Prostate gland (tissue), 2 donors: ENCODE measurements at regions not wholly inside any gene's neighbourhood (a gene's known extent, or its start where the extent isn't known, plus 50 kb on each side); places are given as distances from the start of the nearest gene placed in this dataset.
A peak's percentile ranks its signal among the peaks of the same experiment; 100 is the strongest.
"Not testable (repeated sequence)": the region's sequence is repeated elsewhere in the genome, so short reads cannot be mapped to it uniquely, and the experiment has no call there.

ENCODE experiments used
- DNase-seq: peaks from one replicate; pipeline ENCODE4 v3.0.0-alpha.2; 2019; ENCODE audit warnings: low spot score
- H3K27ac ChIP-seq, 2 donors: fragments of 200-600 bp; sonication (generic); 2 replicates each; pipeline ENCODE4 v1.5.1; 2017 to 2019
- H3K27me3 ChIP-seq: fragments of 200-600 bp; sonication (generic); replicated peaks from 2 replicates; pipeline ENCODE4 v1.5.1; 2019; ENCODE audit not compliant: insufficient read depth
- H3K36me3 ChIP-seq, 2 donors: fragments of 200-600 bp; sonication (generic); 1 replicate in 1 of 2; 2 replicates in 1 of 2; pipeline versions ENCODE4 v1.5.1 to v1.8.1; 2017 to 2019
- H3K4me1 ChIP-seq: fragments of 200-600 bp; sonication (generic); replicated peaks from 2 replicates; pipeline ENCODE4 v1.5.1; 2019
- H3K4me3 ChIP-seq, 2 donors: fragments of 200-600 bp; sonication (generic); 2 replicates each; pipeline ENCODE4 v1.5.1; 2017 to 2019
- H3K9me3 ChIP-seq: fragments of 200-600 bp; sonication (generic); 2 replicates; pipeline ENCODE4 v1.5.1; 2017
- POLR2A ChIP-seq: fragments of 450-650 bp; IDR thresholded peaks from one replicate; pipeline ENCODE4 v1.6.1; 2016; ENCODE audit warnings: antibody characterized with exemption, mild to moderate bottlenecking
- POLR2AphosphoS5 ChIP-seq: sonication (generic); formaldehyde crosslinking; IDR thresholded peaks from one replicate; pipeline ENCODE4 v1.6.1; 2017; ENCODE audit warnings: antibody characterized with exemption
- WGBS: methylation state at CpG from one replicate; pipeline ENCODE4 v1.1.5; 2018; 5-methylcytosine and 5-hydroxymethylcytosine counted together
- intact Hi-C: fragments of 100-400 bp; cut with DNase I; formaldehyde crosslinking; loops from one replicate; pipeline ENCODE4 v1.14.2; 2022
- TF ChIP-seq, protein P1 (sequence below), 4 experiments: fragments of 200-600 bp in 2 of 4; fragments of 450-650 bp in 2 of 4; sonication (generic) in 2 of 4; IDR thresholded peaks; 1 replicate in 3 of 4; 2 replicates in 1 of 4; pipeline ENCODE4 v1.5.1; 2016 to 2019; ENCODE audit warnings: antibody characterized with exemption in 4 of 4, mild to moderate bottlenecking in 2 of 4, moderate library complexity in 2 of 4

DNA sequence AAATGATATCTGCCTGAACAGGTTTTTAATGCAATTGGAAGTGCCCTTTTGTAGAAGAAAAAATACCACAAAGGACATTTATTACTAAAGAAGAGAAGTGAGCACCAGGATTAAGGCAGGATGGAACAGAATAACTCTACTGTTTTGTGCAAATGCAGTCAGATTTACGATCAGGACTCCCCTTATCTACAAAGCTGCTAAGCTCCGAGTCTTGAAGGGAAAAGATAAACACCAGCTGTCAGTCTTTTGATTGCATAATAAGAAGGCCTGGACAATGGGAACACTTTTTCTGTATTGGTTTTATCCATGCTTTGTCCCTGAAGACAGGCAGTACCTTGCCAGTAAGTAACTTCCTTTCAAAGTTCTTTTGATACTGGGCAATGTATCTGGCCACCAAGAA lies 797.9 kb upstream of the SLC35B3 start:
- H3K27me3 ChIP-seq: no peaks in the 10 kb centered on the region
- WGBS: 21% methylated on average over 2 of the region's 2 CpGs
- intact Hi-C loops: no loop called here
- no peaks in the 10 kb centered on the region for H3K36me3 ChIP-seq
- H3K9me3 ChIP-seq: no peaks in the 10 kb centered on the region
- no peak for DNase-seq
- no peak for TF ChIP-seq POLR2AphosphoS5
- TF ChIP-seq POLR2A: no peak
- TF ChIP-seq, protein P1, sequence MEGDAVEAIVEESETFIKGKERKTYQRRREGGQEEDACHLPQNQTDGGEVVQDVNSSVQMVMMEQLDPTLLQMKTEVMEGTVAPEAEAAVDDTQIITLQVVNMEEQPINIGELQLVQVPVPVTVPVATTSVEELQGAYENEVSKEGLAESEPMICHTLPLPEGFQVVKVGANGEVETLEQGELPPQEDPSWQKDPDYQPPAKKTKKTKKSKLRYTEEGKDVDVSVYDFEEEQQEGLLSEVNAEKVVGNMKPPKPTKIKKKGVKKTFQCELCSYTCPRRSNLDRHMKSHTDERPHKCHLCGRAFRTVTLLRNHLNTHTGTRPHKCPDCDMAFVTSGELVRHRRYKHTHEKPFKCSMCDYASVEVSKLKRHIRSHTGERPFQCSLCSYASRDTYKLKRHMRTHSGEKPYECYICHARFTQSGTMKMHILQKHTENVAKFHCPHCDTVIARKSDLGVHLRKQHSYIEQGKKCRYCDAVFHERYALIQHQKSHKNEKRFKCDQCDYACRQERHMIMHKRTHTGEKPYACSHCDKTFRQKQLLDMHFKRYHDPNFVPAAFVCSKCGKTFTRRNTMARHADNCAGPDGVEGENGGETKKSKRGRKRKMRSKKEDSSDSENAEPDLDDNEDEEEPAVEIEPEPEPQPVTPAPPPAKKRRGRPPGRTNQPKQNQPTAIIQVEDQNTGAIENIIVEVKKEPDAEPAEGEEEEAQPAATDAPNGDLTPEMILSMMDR (IDR thresholded peaks at IDR 0.05): no peak
- H3K4me3 ChIP-seq: no peak overlapping the region
- H3K27ac ChIP-seq: no peak overlapping the region
- H3K4me1 ChIP-seq: no peaks in the 10 kb centered on the region

DNA sequence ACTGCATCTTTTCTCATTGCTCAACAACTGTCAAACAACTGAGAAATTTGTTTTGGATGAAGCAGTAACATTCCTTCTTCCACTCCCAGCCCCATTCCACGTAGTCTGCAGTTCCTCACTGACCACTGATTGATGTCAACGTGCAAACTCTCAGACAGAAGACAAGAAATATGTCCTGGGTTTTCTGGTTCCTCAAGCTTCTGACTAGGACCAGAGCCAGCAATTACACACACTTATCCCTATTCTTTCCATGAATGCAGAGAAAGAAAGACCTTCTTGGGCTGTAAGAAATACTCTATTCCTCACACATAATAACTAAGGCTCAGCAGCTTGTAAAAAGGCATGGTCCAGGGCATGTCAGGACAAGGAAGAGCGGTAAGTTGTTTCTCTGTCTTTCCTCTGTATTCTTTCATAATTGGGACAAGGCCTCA lies 790.1 kb upstream of the SLC35B3 start:
- Histone ChIP-seq H3K27me3 (no peaks in the 10 kb centered on the region), H3K4me3 (no peak overlapping the region), H3K36me3 (no peaks in the 10 kb centered on the region), H3K9me3 (no peaks in the 10 kb centered on the region), H3K4me1 (no peaks in the 10 kb centered on the region), H3K27ac (peak overlapping the region in 1 of 2 donors; percentile 5)
- TF ChIP-seq POLR2AphosphoS5: peak; percentile 47
- TF ChIP-seq, protein P1 (IDR thresholded peaks at IDR 0.05): no peak
- no peak for TF ChIP-seq POLR2A
- WGBS: 30% methylated on average over 3 of the region's 3 CpGs
- intact Hi-C loops: no loop called here
- DNase-seq: peak; percentile 68

DNA sequence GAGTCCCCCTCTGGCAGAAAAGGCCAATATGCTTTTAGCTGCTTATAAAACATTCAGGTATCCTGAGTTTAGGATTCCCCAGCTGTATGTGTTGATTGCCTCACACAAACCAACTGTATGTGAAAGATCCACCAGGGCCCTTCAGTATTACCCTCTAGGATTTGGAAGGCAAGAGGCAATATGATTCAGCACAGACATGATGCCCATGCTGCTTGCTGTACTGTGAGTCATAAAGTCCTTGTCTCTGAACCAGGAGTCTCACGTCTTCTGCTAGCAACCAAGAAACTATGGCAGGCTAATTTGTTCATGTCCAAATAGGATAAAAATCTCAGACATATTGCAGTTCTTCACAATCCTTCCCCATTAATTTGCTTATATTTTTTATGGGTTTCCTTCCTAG lies 789.2 kb upstream of the SLC35B3 start:
- Histone ChIP-seq H3K4me1 (no peaks in the 10 kb centered on the region), H3K36me3 (no peaks in the 10 kb centered on the region), H3K27me3 (no peaks in the 10 kb centered on the region), H3K27ac (no peak overlapping the region), H3K4me3 (no peak overlapping the region), H3K9me3 (no peaks in the 10 kb centered on the region)
- no peak for DNase-seq
- intact Hi-C loops: no loop called here
- no peak for TF ChIP-seq POLR2A
- TF ChIP-seq, protein P1 (IDR thresholded peaks at IDR 0.05): no peak
- no peak for TF ChIP-seq POLR2AphosphoS5
- 89% methylated on average over 1 of the region's 1 CpG for WGBS

DNA sequence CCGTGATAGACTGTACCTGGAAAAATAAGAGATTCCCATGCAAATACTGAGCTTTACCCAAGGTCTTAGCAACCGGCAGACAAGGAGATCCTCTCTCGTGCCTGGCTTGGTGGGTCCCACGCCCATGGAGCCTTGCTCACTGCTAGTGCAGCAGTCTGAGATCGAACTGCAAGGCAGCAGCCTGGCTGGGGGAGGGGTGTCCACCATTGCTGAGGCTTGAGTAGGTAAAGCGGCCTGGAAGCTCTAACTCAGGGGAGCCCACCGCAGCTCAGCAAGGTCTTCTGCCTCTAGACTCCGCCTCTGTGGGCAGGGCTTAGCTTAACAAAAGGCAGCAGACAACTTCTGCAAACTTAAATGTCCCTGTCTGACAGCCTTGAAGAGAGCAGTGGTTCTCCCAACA lies 778.4 kb upstream of the SLC35B3 start:
- H3K36me3 ChIP-seq, H3K9me3 ChIP-seq, DNase-seq, H3K4me1 ChIP-seq, intact Hi-C loops, H3K4me3 ChIP-seq, H3K27ac ChIP-seq, H3K27me3 ChIP-seq: not testable (repeated sequence)
- 92% methylated on average over 8 of the region's 8 CpGs for WGBS

DNA sequence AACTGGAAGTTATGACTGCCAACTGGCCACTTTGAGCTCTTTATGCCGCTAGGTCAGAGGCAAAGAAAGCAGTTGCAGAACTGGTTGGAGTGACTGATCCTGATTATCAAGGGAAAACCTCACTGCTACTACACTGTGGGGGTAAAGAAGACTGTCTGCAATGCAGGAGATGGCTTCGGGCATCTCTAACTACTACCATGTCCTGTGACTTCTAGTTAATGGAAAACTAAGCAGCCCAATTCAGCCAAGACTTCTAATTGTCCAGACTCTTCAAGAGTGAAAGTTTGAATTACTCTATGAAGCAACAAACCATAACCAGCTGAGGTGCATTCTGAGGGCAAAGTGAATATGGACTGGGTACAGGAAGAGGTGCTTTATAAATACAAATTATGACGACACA lies 773.6 kb upstream of the SLC35B3 start:
- H3K27ac ChIP-seq: no peak overlapping the region
- TF ChIP-seq POLR2AphosphoS5 (no peak), POLR2A (no peak)
- TF ChIP-seq, protein P1 (IDR thresholded peaks at IDR 0.05): no peak
- intact Hi-C loops: no loop called here
- no peaks in the 10 kb centered on the region for H3K9me3 ChIP-seq
- WGBS: 87% methylated on average over 3 of the region's 3 CpGs
- H3K27me3 ChIP-seq: no peaks in the 10 kb centered on the region
- H3K36me3 ChIP-seq: no peaks in the 10 kb centered on the region
- H3K4me1 ChIP-seq: no peaks in the 10 kb centered on the region
- DNase-seq: no peak
- H3K4me3 ChIP-seq: no peak overlapping the region
